Caki2 (cell line): ENCODE measurements at regions not wholly inside any gene's neighbourhood (a gene's known extent, or its start where the extent isn't known, plus 50 kb on each side); places are given as distances from the start of the nearest gene placed in this dataset.
"Not testable (repeated sequence)": the region's sequence is repeated elsewhere in the genome, so short reads cannot be mapped to it uniquely, and the experiment has no call there.

Source experiments
- DNase-seq: peaks from one replicate; pipeline ENCODE4 v3.0.0-alpha.2; 2015; ENCODE audit warnings: low read depth
- in situ Hi-C: cut with HindIII; loops from 2 replicates; pipeline ENCODE4 v1.10.0; 2016; ENCODE audit warnings: low sequenced_read_pairs, low pct_unique_long_range_greater_than_20kb, mixed read lengths

GRCh38 chr12:23098110-23098509, 473.1 kb downstream of the ETNK1 start:
- no peak for DNase-seq
- in situ Hi-C loops: no loop called here

- DNase-seq: no peak
- in situ Hi-C loops: no loop called here
These were observed 473.5 kb downstream of the ETNK1 start for GRCh38 chr12:23098517-23098916.

GRCh38 chr12:23099104-23099503, 474.1 kb downstream of the ETNK1 start:
- in situ Hi-C loops: no loop called here
- DNase-seq: no peak

- in situ Hi-C loops: no loop called here
- no peak for DNase-seq
These were observed 474.6 kb downstream of the ETNK1 start for GRCh38 chr12:23099604-23100003.

GRCh38 chr12:23108957-23109356, 484.0 kb downstream of the ETNK1 start:
- in situ Hi-C loops: no loop called here
- no peak for DNase-seq

GRCh38 chr12:23113781-23114180, 488.8 kb downstream of the ETNK1 start:
- DNase-seq: no peak
- in situ Hi-C loops: no loop called here

GRCh38 chr12:23115984-23116383, 491.0 kb downstream of the ETNK1 start:
- in situ Hi-C loops: no loop called here
- DNase-seq: no peak

- no peak for DNase-seq
- in situ Hi-C loops: no loop called here
These were observed 501.8 kb downstream of the ETNK1 start for GRCh38 chr12:23126794-23127193.

GRCh38 chr12:23127701-23128100, 502.7 kb downstream of the ETNK1 start:
- DNase-seq: no peak
- in situ Hi-C loops: no loop called here

- in situ Hi-C loops: no loop called here
- DNase-seq: no peak
These were observed 503.5 kb downstream of the ETNK1 start for GRCh38 chr12:23128462-23128861.

GRCh38 chr12:23132357-23132756, 507.4 kb downstream of the ETNK1 start:
- in situ Hi-C loops: no loop called here
- no peak for DNase-seq

GRCh38 chr12:23133471-23133870, 508.5 kb downstream of the ETNK1 start:
- DNase-seq: peak; percentile 15
- in situ Hi-C loops: no loop called here

GRCh38 chr12:23139026-23139425, 514.1 kb downstream of the ETNK1 start:
- DNase-seq: no peak
- in situ Hi-C loops: no loop called here

- in situ Hi-C loops: no loop called here
These were observed 515.7 kb downstream of the ETNK1 start for GRCh38 chr12:23140710-23141109.

GRCh38 chr12:23141335-23141734, 516.4 kb downstream of the ETNK1 start:
- DNase-seq: no peak
- in situ Hi-C loops: no loop called here

More at GRCh38 chr12:23140710-23141109, 515.7 kb downstream of the ETNK1 start:
- no peak for DNase-seq

GRCh38 chr12:23146070-23146469, 521.1 kb downstream of the ETNK1 start:
- in situ Hi-C loops, DNase-seq: not testable (repeated sequence)

GRCh38 chr12:23168459-23168858, 543.5 kb downstream of the ETNK1 start:
- in situ Hi-C loops: no loop called here
- no peak for DNase-seq

- DNase-seq: no peak
These were observed 544.2 kb downstream of the ETNK1 start for GRCh38 chr12:23169012-23169695.

GRCh38 chr12:23169696-23170013, 544.7 kb downstream of the ETNK1 start:
- DNase-seq: no peak
- in situ Hi-C loops: no loop called here

More at GRCh38 chr12:23169012-23169695, 544.2 kb downstream of the ETNK1 start:
- in situ Hi-C loops: no loop called here

- in situ Hi-C loops: no loop called here
- no peak for DNase-seq
These were observed 549.9 kb downstream of the ETNK1 start for GRCh38 chr12:23174917-23175316.
